Panc1 (cell line): ENCODE measurements at regions not wholly inside any gene's neighbourhood (a gene's known extent, or its start where the extent isn't known, plus 50 kb on each side); places are given as distances from the start of the nearest gene placed in this dataset.

Experiments used
- ATAC-seq: fragments of 200-7000 bp; cut with Tn5 transposase; 2 replicates; pipeline ENCODE4 v1.9.1; 2020; ENCODE audit warnings: mild to moderate bottlenecking, moderate library complexity
- BruUV-seq: library from RNA; stranded (reverse); fragments of 400-500 nt; replicated peaks from 2 replicates; lab custom pipeline; 2021; lab: Mats Ljungman, UMichigan
- CTCF ChIA-PET: fragments of 300-600 bp; sonication (Branson Sonifier 250); formaldehyde crosslinking; loops from one replicate; lab custom pipeline; 2022; ENCODE audit warnings: antibody characterized with exemption; lab: Charles Lee
- POLR2A ChIA-PET: fragments of 300-600 bp; sonication (Branson Sonifier 250); formaldehyde crosslinking; loops from one replicate; lab custom pipeline; 2022; ENCODE audit warnings: antibody characterized with exemption; lab: Charles Lee
- DNase-seq: peaks from one replicate; pipeline ENCODE4 v3.0.0-alpha.2; 2010; ENCODE audit warnings: low read depth, low spot score
- H3K27ac ChIP-seq: 2 replicates; pipeline ENCODE4 v1.5.1; 2011; ENCODE audit warnings: mild to moderate bottlenecking, low read length, inconsistent platforms
- H3K27me3 ChIP-seq: fragments of 200-500 bp; sonication (Bioruptor generic); 2 replicates; pipeline ENCODE4 v1.6.0; 2014; ENCODE audit warnings: low read length, inconsistent platforms; ENCODE audit not compliant: control insufficient read depth, insufficient read depth
- H3K36me3 ChIP-seq: fragments of 200-500 bp; sonication (Bioruptor generic); 2 replicates; pipeline ENCODE4 v1.5.1; 2014; ENCODE audit warnings: inconsistent platforms, mild to moderate bottlenecking, low read length, moderate library complexity; ENCODE audit not compliant: control insufficient read depth, insufficient read depth
- H3K4me1 ChIP-seq: 2 replicates; pipeline ENCODE4 v1.5.1; 2011; ENCODE audit warnings: inconsistent platforms, mild to moderate bottlenecking, low read length, moderate library complexity; ENCODE audit not compliant: control insufficient read depth, insufficient read depth
- H3K4me3 ChIP-seq, 2 experiments: 2 replicates each; pipeline ENCODE4 v1.5.1; 2011 to 2012; ENCODE audit warnings: low read depth in 2 of 2, low read length in 2 of 2, mild to moderate bottlenecking in 2 of 2, inconsistent platforms in 1 of 2, moderate library complexity in 1 of 2
- H3K9me3 ChIP-seq: fragments of 200-500 bp; sonication (Bioruptor generic); 2 replicates; pipeline ENCODE4 v1.5.1; 2014; ENCODE audit warnings: low read depth, mild to moderate bottlenecking, inconsistent platforms, low read length, moderate library complexity; ENCODE audit not compliant: control insufficient read depth, insufficient read depth
- CTCF ChIP-seq: fragments of 450-650 bp; IDR thresholded peaks from 2 replicates; pipeline ENCODE4 v1.5.1; 2017; ENCODE audit warnings: mild to moderate bottlenecking
- POLR2AphosphoS5 ChIP-seq: IDR thresholded peaks from 2 replicates; pipeline ENCODE4 v1.6.1; 2012; ENCODE audit warnings: mild to moderate bottlenecking, low read depth, low read length, moderate library complexity
- REST ChIP-seq, 2 experiments: IDR thresholded peaks; 2 replicates each; pipeline ENCODE4 v1.6.1; 2011 to 2012; ENCODE audit warnings: low read depth in 2 of 2, control low read depth in 1 of 2, low read length in 1 of 2, mild to moderate bottlenecking in 1 of 2, moderate library complexity in 1 of 2; ENCODE audit not compliant: insufficient read depth in 1 of 2
- SIN3A ChIP-seq: IDR thresholded peaks from 2 replicates; pipeline ENCODE4 v1.6.1; 2012; ENCODE audit warnings: low read depth, mild to moderate bottlenecking, low read length, moderate library complexity, borderline replicate concordance; ENCODE audit not compliant: insufficient read depth
- TCF7L2 ChIP-seq: IDR thresholded peaks from 2 replicates; pipeline ENCODE4 v1.6.1; 2011; ENCODE audit warnings: mild to moderate bottlenecking, low read depth, low read length, inconsistent platforms
- in situ Hi-C: cut with HindIII; loops from 2 replicates; pipeline ENCODE4 v1.10.0; 2016; ENCODE audit warnings: low sequenced_read_pairs, low pct_unique_long_range_greater_than_20kb
- intact Hi-C: fragments of 100-400 bp; cut with micrococcal nuclease; formaldehyde crosslinking; loops from one replicate; pipeline ENCODE4 v1.10.0; 2022; ENCODE audit not compliant: unreplicated experiment

DNA sequence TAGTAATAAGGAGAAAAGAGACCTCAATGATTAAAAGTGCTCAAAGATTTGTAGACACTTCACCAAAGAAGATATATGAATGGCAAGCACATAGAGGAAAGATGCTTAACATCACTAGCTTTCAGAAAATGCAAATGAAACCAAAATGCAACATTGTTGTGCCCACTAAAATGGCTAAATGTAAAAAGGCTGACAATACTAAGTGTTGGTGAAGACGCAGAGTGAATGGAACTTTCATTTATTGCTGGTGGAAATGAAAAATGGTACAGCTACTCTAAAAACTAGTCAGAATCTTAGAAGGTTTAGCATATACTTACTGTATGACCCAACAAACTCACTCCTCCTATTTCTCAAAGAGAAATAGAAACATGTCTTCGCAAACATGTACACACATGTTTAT is 212.9 kb upstream of the PITRM1 start:
- ATAC-seq = no peak
- Histone ChIP-seq H3K27me3 (no peaks in the 10 kb centered on the region), H3K4me1 (no peaks in the 10 kb centered on the region), H3K9me3 (no peaks in the 10 kb centered on the region; the same call in 1 of the 2 replicates), H3K27ac (no peak overlapping the region), H3K36me3 (no peaks in the 10 kb centered on the region), H3K4me3 (no peak overlapping the region)
- CTCF ChIA-PET = no interaction called here
- DNase-seq = no peak
- intact Hi-C loops = no loop called here
- no TSS peak for BruUV-seq
- POLR2A ChIA-PET = no interaction called here
- in situ Hi-C loops = no loop called here
- no peak for TF ChIP-seq REST (IDR thresholded peaks at IDR 0.05; ENCODE audit: insufficient read depth in 1 of 2, low read depth in 2 of 2, low read length in 1 of 2)
- TF ChIP-seq POLR2AphosphoS5 = no peak
- TF ChIP-seq TCF7L2 = no peak
- TF ChIP-seq SIN3A = no peak
- no peak for TF ChIP-seq CTCF

DNA sequence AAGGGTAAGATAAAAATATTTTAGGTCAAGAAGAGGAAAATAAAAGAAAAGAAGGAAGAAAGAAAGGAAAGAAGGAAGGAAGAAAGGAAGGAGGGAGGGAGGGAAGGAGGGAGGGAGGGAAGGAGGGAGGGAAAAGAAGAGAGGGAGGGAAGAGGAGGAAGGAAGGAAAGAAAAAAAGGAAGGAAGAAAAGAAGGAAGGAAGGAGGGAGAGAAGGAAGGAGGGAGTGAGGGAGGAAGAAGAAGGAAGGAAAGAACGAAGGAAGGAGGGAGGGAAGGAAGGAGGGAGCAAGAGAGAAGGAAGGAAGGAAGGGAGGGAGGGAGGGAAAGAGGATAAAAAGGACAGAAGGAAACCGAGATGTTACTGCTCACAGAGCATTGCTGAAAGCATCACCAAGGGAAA is 209.5 kb upstream of the PITRM1 start:
- intact Hi-C loops (no loop called here), in situ Hi-C loops (no loop called here)
- CTCF ChIA-PET = no interaction called here
- Histone ChIP-seq H3K27me3 (no peaks in the 10 kb centered on the region), H3K36me3 (no peaks in the 10 kb centered on the region), H3K4me1 (no peaks in the 10 kb centered on the region), H3K9me3 (no peaks in the 10 kb centered on the region; the same call in 1 of the 2 replicates), H3K4me3 (no peak overlapping the region), H3K27ac (no peak overlapping the region)
- POLR2A ChIA-PET = no interaction called here
- DNase-seq = no peak
- ATAC-seq = no peak
- no TSS peak for BruUV-seq
- TF ChIP-seq TCF7L2 (no peak), CTCF (no peak), POLR2AphosphoS5 (no peak), SIN3A (no peak), REST (IDR thresholded peaks at IDR 0.05; ENCODE audit: insufficient read depth in 1 of 2, low read depth in 2 of 2, low read length in 1 of 2) (no peak)
